Right lobe of liver (tissue), 4 donors: ENCODE measurements at regions not wholly inside any gene's neighbourhood (a gene's known extent, or its start where the extent isn't known, plus 50 kb on each side); places are given as distances from the start of the nearest gene placed in this dataset.
"Not testable (repeated sequence)": the region's sequence is repeated elsewhere in the genome, so short reads cannot be mapped to it uniquely, and the experiment has no call there.

ENCODE experiments used
- POLR2A ChIP-seq: fragments of 450-650 bp; IDR thresholded peaks from one replicate; pipeline ENCODE4 v1.6.1; 2017; ENCODE audit warnings: antibody characterized with exemption, mild to moderate bottlenecking
- TF ChIP-seq, protein P1 (sequence below), 4 donors: fragments of 200-600 bp in 3 of 4; fragments of 450-650 bp in 1 of 4; IDR thresholded peaks; one replicate each; pipeline versions ENCODE4 v1.5.1 to v1.8.0; 2016 to 2022; ENCODE audit warnings: antibody characterized with exemption in 4 of 4, mild to moderate bottlenecking in 2 of 4
- donor health status: DM: no; HTN: no; CAD: no.
- donor health status: DM: no; HTN: no; CAD: no.
- donor health status: DM: no; HTN: yes; CAD: no.

DNA sequence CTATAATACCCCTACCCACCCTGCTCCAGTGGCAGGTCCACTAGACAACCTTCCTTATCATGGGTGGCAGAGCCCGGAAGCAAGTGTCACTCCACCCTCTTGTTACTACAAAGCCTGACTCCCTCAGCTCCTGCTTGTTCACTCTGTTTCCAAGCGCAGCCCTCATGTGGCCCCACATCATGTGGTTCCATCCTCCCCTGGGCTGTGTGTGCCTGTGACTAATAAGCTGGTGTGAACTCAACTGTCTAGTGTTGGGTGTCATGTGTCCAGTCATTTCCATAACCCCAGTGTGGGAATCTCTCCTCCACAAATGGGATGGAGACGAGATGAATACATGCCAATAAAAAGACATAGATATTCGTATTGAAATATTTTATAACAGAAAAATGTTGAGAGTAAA is 87.0 kb downstream of the GOLGA8T start:
- TF ChIP-seq, protein P1, sequence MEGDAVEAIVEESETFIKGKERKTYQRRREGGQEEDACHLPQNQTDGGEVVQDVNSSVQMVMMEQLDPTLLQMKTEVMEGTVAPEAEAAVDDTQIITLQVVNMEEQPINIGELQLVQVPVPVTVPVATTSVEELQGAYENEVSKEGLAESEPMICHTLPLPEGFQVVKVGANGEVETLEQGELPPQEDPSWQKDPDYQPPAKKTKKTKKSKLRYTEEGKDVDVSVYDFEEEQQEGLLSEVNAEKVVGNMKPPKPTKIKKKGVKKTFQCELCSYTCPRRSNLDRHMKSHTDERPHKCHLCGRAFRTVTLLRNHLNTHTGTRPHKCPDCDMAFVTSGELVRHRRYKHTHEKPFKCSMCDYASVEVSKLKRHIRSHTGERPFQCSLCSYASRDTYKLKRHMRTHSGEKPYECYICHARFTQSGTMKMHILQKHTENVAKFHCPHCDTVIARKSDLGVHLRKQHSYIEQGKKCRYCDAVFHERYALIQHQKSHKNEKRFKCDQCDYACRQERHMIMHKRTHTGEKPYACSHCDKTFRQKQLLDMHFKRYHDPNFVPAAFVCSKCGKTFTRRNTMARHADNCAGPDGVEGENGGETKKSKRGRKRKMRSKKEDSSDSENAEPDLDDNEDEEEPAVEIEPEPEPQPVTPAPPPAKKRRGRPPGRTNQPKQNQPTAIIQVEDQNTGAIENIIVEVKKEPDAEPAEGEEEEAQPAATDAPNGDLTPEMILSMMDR (IDR thresholded peaks at IDR 0.05) = not testable (repeated sequence)
- TF ChIP-seq POLR2A = not testable (repeated sequence)
